Neural cell (in vitro differentiated cells): ENCODE measurements at regions not wholly inside any gene's neighbourhood (a gene's known extent, or its start where the extent isn't known, plus 50 kb on each side); places are given as distances from the start of the nearest gene placed in this dataset.

Source experiments
- EP300 ChIP-seq: fragments of 450-650 bp; conservative IDR thresholded peaks from 2 replicates; pipeline ENCODE4 v1.6.1; 2014; ENCODE audit warnings: antibody characterized with exemption, mild to moderate bottlenecking, moderate library complexity; ENCODE audit not compliant: poor library complexity, severe bottlenecking
- EZH2 ChIP-seq: fragments of 200-600, 300-800 bp; shearing (Covaris generic), sonication (generic); IDR thresholded peaks from 2 replicates; pipeline ENCODE4 v1.6.1; 2014; ENCODE audit warnings: antibody characterized with exemption, low read length, borderline replicate concordance, mild to moderate bottlenecking; ENCODE audit not compliant: insufficient read depth, poor library complexity, severe bottlenecking
- MXI1 ChIP-seq: fragments of 450-650 bp; conservative IDR thresholded peaks from 2 replicates; pipeline ENCODE4 v1.6.1; 2014; ENCODE audit warnings: antibody characterized with exemption, mild to moderate bottlenecking; ENCODE audit not compliant: poor library complexity, severe bottlenecking
- POLR2AphosphoS5 ChIP-seq: IDR thresholded peaks from 2 replicates; pipeline ENCODE4 v1.6.1; 2012
- RAD21 ChIP-seq: fragments of 450-650 bp; conservative IDR thresholded peaks from 2 replicates; pipeline ENCODE4 v1.6.1; 2014; ENCODE audit warnings: antibody characterized with exemption, mild to moderate bottlenecking, moderate library complexity
- TAF1 ChIP-seq: IDR thresholded peaks from 2 replicates; pipeline ENCODE4 v1.6.1; 2012; ENCODE audit warnings: low read depth
- TF ChIP-seq, protein P1 (sequence below): fragments of 450-650 bp; IDR thresholded peaks from 2 replicates; pipeline ENCODE4 v1.5.1; 2014; ENCODE audit warnings: antibody characterized with exemption, mild to moderate bottlenecking, moderate library complexity; ENCODE audit not compliant: poor library complexity, severe bottlenecking
- TF ChIP-seq, protein P2 (sequence below): IDR thresholded peaks from 2 replicates; pipeline ENCODE4 v1.6.1; 2012; ENCODE audit warnings: borderline replicate concordance

DNA sequence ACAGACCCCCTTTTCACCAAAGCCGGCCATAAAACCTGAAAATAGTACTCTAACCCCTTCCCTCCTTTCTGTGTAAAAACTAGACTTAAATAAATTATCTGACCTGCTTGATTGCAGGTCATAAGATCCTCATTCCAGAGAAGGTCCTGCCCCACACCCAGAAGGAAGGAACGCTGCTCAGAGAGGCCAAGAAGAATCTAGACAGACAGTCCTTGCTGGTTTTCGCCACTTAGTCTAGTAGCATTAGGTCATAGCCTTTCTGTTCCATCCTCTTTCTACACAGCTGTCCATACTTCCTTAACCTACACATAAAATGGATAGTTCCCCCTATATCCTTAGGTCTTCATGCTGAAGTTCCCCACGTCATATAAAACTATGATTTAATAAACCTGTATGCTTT is 83.7 kb upstream of the IGF1 start:
- TF ChIP-seq, protein P1, sequence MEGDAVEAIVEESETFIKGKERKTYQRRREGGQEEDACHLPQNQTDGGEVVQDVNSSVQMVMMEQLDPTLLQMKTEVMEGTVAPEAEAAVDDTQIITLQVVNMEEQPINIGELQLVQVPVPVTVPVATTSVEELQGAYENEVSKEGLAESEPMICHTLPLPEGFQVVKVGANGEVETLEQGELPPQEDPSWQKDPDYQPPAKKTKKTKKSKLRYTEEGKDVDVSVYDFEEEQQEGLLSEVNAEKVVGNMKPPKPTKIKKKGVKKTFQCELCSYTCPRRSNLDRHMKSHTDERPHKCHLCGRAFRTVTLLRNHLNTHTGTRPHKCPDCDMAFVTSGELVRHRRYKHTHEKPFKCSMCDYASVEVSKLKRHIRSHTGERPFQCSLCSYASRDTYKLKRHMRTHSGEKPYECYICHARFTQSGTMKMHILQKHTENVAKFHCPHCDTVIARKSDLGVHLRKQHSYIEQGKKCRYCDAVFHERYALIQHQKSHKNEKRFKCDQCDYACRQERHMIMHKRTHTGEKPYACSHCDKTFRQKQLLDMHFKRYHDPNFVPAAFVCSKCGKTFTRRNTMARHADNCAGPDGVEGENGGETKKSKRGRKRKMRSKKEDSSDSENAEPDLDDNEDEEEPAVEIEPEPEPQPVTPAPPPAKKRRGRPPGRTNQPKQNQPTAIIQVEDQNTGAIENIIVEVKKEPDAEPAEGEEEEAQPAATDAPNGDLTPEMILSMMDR: no peak
- TF ChIP-seq RAD21 (no peak), TAF1 (no peak), EZH2 (no peak), EP300 (no peak), POLR2AphosphoS5 (no peak), MXI1 (no peak)
- TF ChIP-seq, protein P2, sequence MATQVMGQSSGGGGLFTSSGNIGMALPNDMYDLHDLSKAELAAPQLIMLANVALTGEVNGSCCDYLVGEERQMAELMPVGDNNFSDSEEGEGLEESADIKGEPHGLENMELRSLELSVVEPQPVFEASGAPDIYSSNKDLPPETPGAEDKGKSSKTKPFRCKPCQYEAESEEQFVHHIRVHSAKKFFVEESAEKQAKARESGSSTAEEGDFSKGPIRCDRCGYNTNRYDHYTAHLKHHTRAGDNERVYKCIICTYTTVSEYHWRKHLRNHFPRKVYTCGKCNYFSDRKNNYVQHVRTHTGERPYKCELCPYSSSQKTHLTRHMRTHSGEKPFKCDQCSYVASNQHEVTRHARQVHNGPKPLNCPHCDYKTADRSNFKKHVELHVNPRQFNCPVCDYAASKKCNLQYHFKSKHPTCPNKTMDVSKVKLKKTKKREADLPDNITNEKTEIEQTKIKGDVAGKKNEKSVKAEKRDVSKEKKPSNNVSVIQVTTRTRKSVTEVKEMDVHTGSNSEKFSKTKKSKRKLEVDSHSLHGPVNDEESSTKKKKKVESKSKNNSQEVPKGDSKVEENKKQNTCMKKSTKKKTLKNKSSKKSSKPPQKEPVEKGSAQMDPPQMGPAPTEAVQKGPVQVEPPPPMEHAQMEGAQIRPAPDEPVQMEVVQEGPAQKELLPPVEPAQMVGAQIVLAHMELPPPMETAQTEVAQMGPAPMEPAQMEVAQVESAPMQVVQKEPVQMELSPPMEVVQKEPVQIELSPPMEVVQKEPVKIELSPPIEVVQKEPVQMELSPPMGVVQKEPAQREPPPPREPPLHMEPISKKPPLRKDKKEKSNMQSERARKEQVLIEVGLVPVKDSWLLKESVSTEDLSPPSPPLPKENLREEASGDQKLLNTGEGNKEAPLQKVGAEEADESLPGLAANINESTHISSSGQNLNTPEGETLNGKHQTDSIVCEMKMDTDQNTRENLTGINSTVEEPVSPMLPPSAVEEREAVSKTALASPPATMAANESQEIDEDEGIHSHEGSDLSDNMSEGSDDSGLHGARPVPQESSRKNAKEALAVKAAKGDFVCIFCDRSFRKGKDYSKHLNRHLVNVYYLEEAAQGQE: no peak
